CD4-positive, CD25-positive, alpha-beta regulatory T cell (primary cell): ENCODE measurements at regions not wholly inside any gene's neighbourhood (a gene's known extent, or its start where the extent isn't known, plus 50 kb on each side); places are given as distances from the start of the nearest gene placed in this dataset.

Source experiments
- ATAC-seq, 2 donors: fragments of 150-1000 bp; cut with Tn5 transposase; one replicate each; pipeline ENCODE4 v1.10.0; 2021; ENCODE audit warnings: low read depth in 2 of 2, moderate number of reproducible peaks in 2 of 2, moderate library complexity in 1 of 2
- DNase-seq, 3 donors: peaks; one replicate each; pipeline versions ENCODE4 v3.0.0 to v3.0.0-alpha.2; 2012 to 2022; ENCODE audit warnings: mixed read lengths in 1 of 3
- H3K27ac ChIP-seq: one replicate; pipeline ENCODE4 v1.7.0; 2013; ENCODE audit warnings: mild to moderate bottlenecking, low read length; ENCODE audit not compliant: insufficient read depth, poor library complexity, severe bottlenecking
- H3K27me3 ChIP-seq: one replicate; pipeline ENCODE4 v1.7.0; 2013; ENCODE audit warnings: low read length; ENCODE audit not compliant: control insufficient read depth, insufficient read depth
- H3K36me3 ChIP-seq: one replicate; pipeline ENCODE4 v1.7.0; 2013; ENCODE audit warnings: mild to moderate bottlenecking, low read length, moderate library complexity; ENCODE audit not compliant: control insufficient read depth, insufficient read depth
- H3K4me1 ChIP-seq: 2 replicates; pipeline ENCODE4 v1.7.0; 2013; ENCODE audit warnings: mild to moderate bottlenecking, low read length; ENCODE audit not compliant: insufficient read depth, control insufficient read depth, poor library complexity, severe bottlenecking
- H3K4me3 ChIP-seq: one replicate; pipeline ENCODE4 v1.7.0; 2013; ENCODE audit warnings: low read depth, mild to moderate bottlenecking, low read length, moderate library complexity
- H3K9me3 ChIP-seq, 2 experiments: 1 replicate in 1 of 2; 2 replicates in 1 of 2; pipeline ENCODE4 v1.7.0; 2013; ENCODE audit warnings: low read length in 2 of 2, mild to moderate bottlenecking in 1 of 2, moderate library complexity in 1 of 2; ENCODE audit not compliant: control insufficient read depth in 2 of 2
- H3K27ac Mint-ChIP-seq, 3 donors: one replicate each; pipeline ENCODE4 v1.8.0; 2020 to 2022; ENCODE audit warnings: mild to moderate bottlenecking in 3 of 3, mixed read lengths in 3 of 3, moderate library complexity in 2 of 3
- H3K27me3 Mint-ChIP-seq: one replicate; pipeline ENCODE4 v1.8.0; 2022; ENCODE audit warnings: mild to moderate bottlenecking, mixed read lengths
- H3K36me3 Mint-ChIP-seq: one replicate; pipeline ENCODE4 v1.8.0; 2020; ENCODE audit warnings: mixed read lengths
- H3K4me1 Mint-ChIP-seq, 4 donors: one replicate each; pipeline ENCODE4 v1.8.0; 2020 to 2022; ENCODE audit warnings: mixed read lengths in 4 of 4, mild to moderate bottlenecking in 1 of 4
- H3K4me3 Mint-ChIP-seq, 4 donors: one replicate each; pipeline ENCODE4 v1.8.0; 2020 to 2022; ENCODE audit warnings: mild to moderate bottlenecking in 4 of 4, mixed read lengths in 4 of 4, moderate library complexity in 3 of 4
- H3K9me3 Mint-ChIP-seq, 7 donors: one replicate each; pipeline ENCODE4 v1.8.0; 2020 to 2022; ENCODE audit warnings: mixed read lengths in 7 of 7, mild to moderate bottlenecking in 3 of 7, moderate library complexity in 2 of 7

- no peak for ATAC-seq
- Mint-ChIP-seq H3K27ac (no peak overlapping the region), H3K9me3 (peaks cover 0 to 12% (median 2%) of the 10 kb centered on the region in 7 donors), H3K4me1 (no peaks in the 10 kb centered on the region), H3K36me3 (no peaks in the 10 kb centered on the region), H3K27me3 (no peaks in the 10 kb centered on the region), H3K4me3 (no peak overlapping the region)
- Histone ChIP-seq H3K36me3 (no peaks in the 10 kb centered on the region), H3K27ac (no peak overlapping the region), H3K4me1 (no peaks in the 10 kb centered on the region), H3K9me3 (no peaks in the 10 kb centered on the region), H3K27me3 (no peaks in the 10 kb centered on the region), H3K4me3 (no peak overlapping the region)
- DNase-seq, result no peak
These were observed 586.6 kb upstream of the POT1 start for GRCh38 chr7:125516194-125516593.

GRCh38 chr7:125512373-125512772 lies 582.7 kb upstream of the POT1 start:
- Histone ChIP-seq H3K9me3 (no peaks in the 10 kb centered on the region), H3K4me3 (no peak overlapping the region), H3K27me3 (no peaks in the 10 kb centered on the region), H3K4me1 (no peaks in the 10 kb centered on the region), H3K27ac (no peak overlapping the region), H3K36me3 (no peaks in the 10 kb centered on the region)
- H3K36me3 Mint-ChIP-seq, result no peaks in the 10 kb centered on the region
- peaks cover 0 to 9% (median 0%) of the 10 kb centered on the region in 7 donors for H3K9me3 Mint-ChIP-seq
- H3K4me1 Mint-ChIP-seq, result no peaks in the 10 kb centered on the region
- no peak overlapping the region for H3K27ac Mint-ChIP-seq
- DNase-seq, result no peak
- no peaks in the 10 kb centered on the region for H3K27me3 Mint-ChIP-seq
- H3K4me3 Mint-ChIP-seq, result no peak overlapping the region
- ATAC-seq, result no peak

GRCh38 chr7:125511310-125511709 lies 581.7 kb upstream of the POT1 start:
- no peak for ATAC-seq
- Histone ChIP-seq H3K4me1 (no peaks in the 10 kb centered on the region), H3K4me3 (no peak overlapping the region), H3K27me3 (no peaks in the 10 kb centered on the region), H3K9me3 (no peaks in the 10 kb centered on the region), H3K27ac (no peak overlapping the region), H3K36me3 (no peaks in the 10 kb centered on the region)
- H3K27ac Mint-ChIP-seq, result no peak overlapping the region
- H3K9me3 Mint-ChIP-seq, result peaks cover 0 to 9% (median 2%) of the 10 kb centered on the region in 7 donors
- H3K27me3 Mint-ChIP-seq, result no peaks in the 10 kb centered on the region
- no peak for DNase-seq
- H3K4me1 Mint-ChIP-seq, result no peaks in the 10 kb centered on the region
- H3K4me3 Mint-ChIP-seq, result no peak overlapping the region
- no peaks in the 10 kb centered on the region for H3K36me3 Mint-ChIP-seq

- H3K27me3 ChIP-seq, result no peaks in the 10 kb centered on the region
- H3K36me3 ChIP-seq, result no peaks in the 10 kb centered on the region
- H3K4me1 Mint-ChIP-seq, result no peaks in the 10 kb centered on the region
- peaks cover 0 to 17% (median 4%) of the 10 kb centered on the region in 7 donors for H3K9me3 Mint-ChIP-seq
- no peaks in the 10 kb centered on the region for H3K4me1 ChIP-seq
- H3K9me3 ChIP-seq, result peaks cover 0 to 14% of the 10 kb centered on the region in 2 experiments
- ATAC-seq (no peak), DNase-seq (no peak)
- no peak overlapping the region for H3K27ac ChIP-seq
- H3K4me3 ChIP-seq, result no peak overlapping the region
- H3K27me3 Mint-ChIP-seq, result no peaks in the 10 kb centered on the region
- H3K36me3 Mint-ChIP-seq, result no peaks in the 10 kb centered on the region
- H3K4me3 Mint-ChIP-seq, result no peak overlapping the region
- no peak overlapping the region for H3K27ac Mint-ChIP-seq
These were observed 576.7 kb upstream of the POT1 start for GRCh38 chr7:125506331-125506730.

- Histone ChIP-seq H3K9me3 (peaks cover 0 to 14% of the 10 kb centered on the region in 2 experiments), H3K27ac (no peak overlapping the region), H3K4me1 (no peaks in the 10 kb centered on the region), H3K4me3 (no peak overlapping the region), H3K27me3 (no peaks in the 10 kb centered on the region), H3K36me3 (no peaks in the 10 kb centered on the region)
- no peak overlapping the region for H3K4me3 Mint-ChIP-seq
- H3K36me3 Mint-ChIP-seq, result no peaks in the 10 kb centered on the region
- no peak overlapping the region for H3K27ac Mint-ChIP-seq
- H3K27me3 Mint-ChIP-seq, result no peaks in the 10 kb centered on the region
- ATAC-seq, result no peak
- H3K4me1 Mint-ChIP-seq, result no peaks in the 10 kb centered on the region
- DNase-seq, result no peak
- H3K9me3 Mint-ChIP-seq, result peaks cover 3 to 20% (median 7%) of the 10 kb centered on the region in 7 donors
These were observed 575.2 kb upstream of the POT1 start for GRCh38 chr7:125504848-125505247.

- Histone ChIP-seq H3K27me3 (no peaks in the 10 kb centered on the region), H3K27ac (no peak overlapping the region), H3K4me1 (no peaks in the 10 kb centered on the region), H3K36me3 (no peaks in the 10 kb centered on the region), H3K4me3 (no peak overlapping the region), H3K9me3 (no peaks in the 10 kb centered on the region)
- H3K4me1 Mint-ChIP-seq, result no peaks in the 10 kb centered on the region
- no peak for ATAC-seq
- H3K27ac Mint-ChIP-seq, result no peak overlapping the region
- H3K36me3 Mint-ChIP-seq, result no peaks in the 10 kb centered on the region
- peaks cover 0 to 16% (median 10%) of the 10 kb centered on the region in 7 donors for H3K9me3 Mint-ChIP-seq
- DNase-seq, result no peak
- no peak overlapping the region for H3K4me3 Mint-ChIP-seq
- no peaks in the 10 kb centered on the region for H3K27me3 Mint-ChIP-seq
These were observed 566.4 kb upstream of the POT1 start for GRCh38 chr7:125495997-125496396.

- Histone ChIP-seq H3K27ac (no peak overlapping the region), H3K4me3 (no peak overlapping the region), H3K4me1 (no peaks in the 10 kb centered on the region), H3K27me3 (no peaks in the 10 kb centered on the region), H3K36me3 (no peaks in the 10 kb centered on the region), H3K9me3 (no peaks in the 10 kb centered on the region)
- Mint-ChIP-seq H3K9me3 (peaks cover 0 to 6% (median 0%) of the 10 kb centered on the region in 7 donors), H3K27ac (no peak overlapping the region), H3K27me3 (no peaks in the 10 kb centered on the region), H3K36me3 (no peaks in the 10 kb centered on the region), H3K4me1 (no peaks in the 10 kb centered on the region), H3K4me3 (no peak overlapping the region)
- no peak for DNase-seq
- ATAC-seq, result no peak
These were observed 562.9 kb upstream of the POT1 start for GRCh38 chr7:125492521-125492920.

- Histone ChIP-seq H3K27me3 (no peaks in the 10 kb centered on the region), H3K36me3 (no peaks in the 10 kb centered on the region), H3K27ac (no peak overlapping the region), H3K4me1 (no peaks in the 10 kb centered on the region), H3K9me3 (no peaks in the 10 kb centered on the region), H3K4me3 (no peak overlapping the region)
- Mint-ChIP-seq H3K36me3 (no peaks in the 10 kb centered on the region), H3K27me3 (no peaks in the 10 kb centered on the region), H3K4me3 (no peak overlapping the region), H3K27ac (no peak overlapping the region), H3K9me3 (peaks cover 0 to 3% (median 1%) of the 10 kb centered on the region in 7 donors), H3K4me1 (no peaks in the 10 kb centered on the region)
- ATAC-seq (no peak), DNase-seq (no peak)
These were observed 561.5 kb upstream of the POT1 start for GRCh38 chr7:125491137-125491536.
